K562 (cell line): ENCODE measurements at regions not wholly inside any gene's neighbourhood (a gene's known extent, or its start where the extent isn't known, plus 50 kb on each side); places are given as distances from the start of the nearest gene placed in this dataset.

ENCODE experiments used
- ATAC-seq: fragments of 200-7000 bp; cut with Tn5 transposase; 3 replicates; pipeline ENCODE4 v1.9.1; 2020; ENCODE audit warnings: moderate library complexity
- BruUV-seq: library from RNA; stranded (reverse); fragments of 400-500 nt; replicated peaks from 2 replicates; lab custom pipeline; 2021; lab: Mats Ljungman, UMichigan
- CTCF ChIA-PET: fragments of 300-600 bp; formaldehyde crosslinking; extraction: SDS; loops from one replicate; lab custom pipeline; 2021; ENCODE audit warnings: low intra/inter-chr PET ratio; lab: Yijun Ruan, JAX
- POLR2A ChIA-PET: fragments of 300-600, 350-650 bp; sonication (Branson Sonifier 250); formaldehyde crosslinking; extraction: SDS; loops from one replicate; lab custom pipeline; 2021; ENCODE audit warnings: antibody characterized with exemption, inconsistent platforms; lab: Yijun Ruan, JAX
- DNase-seq, 4 experiments: peaks; one replicate each; pipeline versions ENCODE4 v3.0.0 to v3.0.0-alpha.2; 2011 to 2018; ENCODE audit warnings: low spot score in 3 of 4, mixed read lengths in 3 of 4; ENCODE audit errors: extremely low read depth in 1 of 4
- FAIRE-seq: peaks from 2 replicates; lab custom pipeline; 2011; peaks lifted over from hg19 to GRCh38; lab: Jason Lieb, UNC
- H2AFZ ChIP-seq: 2 replicates; pipeline ENCODE4 v1.6.0; 2011; ENCODE audit warnings: low read depth, low read length, control low read depth, inconsistent platforms
- H3K27ac ChIP-seq: fragments of 200-600 bp; 3 replicates; pipeline ENCODE4 v1.8.0; 2011; ENCODE audit warnings: low read depth, mild to moderate bottlenecking, control low read depth, inconsistent platforms, low read length, moderate library complexity, mixed read lengths; ENCODE audit errors: extremely low read depth
- H3K27me3 ChIP-seq, 2 experiments: fragments of 300-600 bp in 1 of 2; 2 replicates in 1 of 2; 3 replicates in 1 of 2; pipeline versions ENCODE4 v1.6.0 to v1.8.0; 2011; ENCODE audit warnings: inconsistent platforms in 2 of 2, low read length in 2 of 2, mild to moderate bottlenecking in 1 of 2, mixed read lengths in 1 of 2, moderate library complexity in 1 of 2; ENCODE audit not compliant: control insufficient read depth in 2 of 2, insufficient read depth in 2 of 2
- H3K36me3 ChIP-seq: fragments of 300-600 bp; 3 replicates; pipeline ENCODE4 v1.8.0; 2011; ENCODE audit warnings: mild to moderate bottlenecking, low read length, inconsistent platforms; ENCODE audit not compliant: control insufficient read depth, insufficient read depth
- H3K4me1 ChIP-seq, 2 experiments: fragments of 200-600 bp in 1 of 2; replicated peaks in 1 of 2; 2 replicates in 1 of 2; 3 replicates in 1 of 2; pipeline versions ENCODE4 v1.5.1 to v1.8.0; 2011; ENCODE audit warnings: inconsistent platforms in 2 of 2, low read length in 2 of 2, mild to moderate bottlenecking in 1 of 2, mixed read lengths in 1 of 2, moderate library complexity in 1 of 2; ENCODE audit not compliant: control insufficient read depth in 2 of 2, insufficient read depth in 2 of 2
- H3K4me2 ChIP-seq: 2 replicates; pipeline ENCODE4 v1.6.1; 2011; ENCODE audit warnings: low read length, control low read depth, inconsistent platforms, mixed read lengths; ENCODE audit not compliant: insufficient read depth
- H3K4me3 ChIP-seq: fragments of 200-600 bp; sonication (generic), shearing (Covaris generic); 2 replicates; pipeline ENCODE4 v1.5.1; 2016; ENCODE audit warnings: control low read depth, inconsistent platforms
- H3K79me2 ChIP-seq: fragments of 200-600 bp; 3 replicates; pipeline ENCODE4 v1.8.0; 2011; ENCODE audit warnings: low read length, inconsistent platforms; ENCODE audit not compliant: control insufficient read depth, insufficient read depth
- H3K9ac ChIP-seq, 2 experiments: 2 replicates each; pipeline versions ENCODE4 v1.6.0 to v1.6.1; 2011; ENCODE audit warnings: low read depth in 2 of 2, low read length in 2 of 2, control low read depth in 1 of 2, inconsistent platforms in 1 of 2, mild to moderate bottlenecking in 1 of 2, mixed read lengths in 1 of 2; ENCODE audit not compliant: insufficient read depth in 1 of 2
- H3K9me1 ChIP-seq: one replicate; pipeline ENCODE4 v1.6.0; 2011; ENCODE audit warnings: inconsistent platforms, mild to moderate bottlenecking, low read length, moderate library complexity; ENCODE audit not compliant: control insufficient read depth, insufficient read depth
- H3K9me3 ChIP-seq: replicated peaks from 2 replicates; pipeline ENCODE4 v1.5.1; 2011; ENCODE audit warnings: low read depth, low read length, inconsistent platforms; ENCODE audit not compliant: control insufficient read depth, insufficient read depth
- H4K20me1 ChIP-seq: replicated peaks from 2 replicates; pipeline ENCODE4 v1.6.1; 2011; ENCODE audit warnings: low read length, inconsistent platforms, mixed read lengths; ENCODE audit not compliant: control insufficient read depth, insufficient read depth
- ARID4B ChIP-seq: sonication (generic); formaldehyde crosslinking; IDR thresholded peaks from 2 replicates; pipeline ENCODE4 v1.8.0; 2022; ENCODE audit warnings: mild to moderate bottlenecking, missing genetic modification reagents
- CBX8 ChIP-seq: fragments of 200-600 bp; sonication (generic); IDR thresholded peaks from 2 replicates; pipeline ENCODE4 v1.6.1; 2012; ENCODE audit warnings: borderline replicate concordance, mixed run types, low read depth, mild to moderate bottlenecking, moderate library complexity, mixed read lengths, low read length, control low read depth, inconsistent platforms; ENCODE audit not compliant: poor library complexity, severe bottlenecking; ENCODE audit errors: extremely low read depth
- HDAC2 ChIP-seq: fragments of 450-650 bp; IDR thresholded peaks from 2 replicates; pipeline ENCODE4 v1.6.1; 2016; ENCODE audit warnings: mild to moderate bottlenecking
- KDM5B ChIP-seq: fragments of 200-600 bp; sonication (generic); IDR thresholded peaks from 2 replicates; pipeline ENCODE4 v1.6.1; 2012; ENCODE audit warnings: low read depth, mild to moderate bottlenecking, moderate library complexity, low read length, control low read depth, inconsistent platforms; ENCODE audit not compliant: insufficient replicate concordance
- MTA3 ChIP-seq: fragments of 450-650 bp; formaldehyde crosslinking; IDR thresholded peaks from 2 replicates; pipeline ENCODE4 v1.6.1; 2017; ENCODE audit warnings: mild to moderate bottlenecking, borderline replicate concordance
- NCOA2 ChIP-seq, 2 experiments: fragments of 450-650 bp; IDR thresholded peaks; 2 replicates each; pipeline ENCODE4 v1.6.1; 2018; ENCODE audit warnings: mild to moderate bottlenecking in 2 of 2, moderate library complexity in 1 of 2; ENCODE audit not compliant: partially characterized antibody in 2 of 2
- PHB2 ChIP-seq: fragments of 450-650 bp; IDR thresholded peaks from 2 replicates; pipeline ENCODE4 v1.6.1; 2017; ENCODE audit warnings: low read depth
- TAF7 ChIP-seq: fragments of 450-650 bp; IDR thresholded peaks from 2 replicates; pipeline ENCODE4 v1.6.1; 2016; ENCODE audit warnings: missing genetic modification characterization, missing compliant biosample characterization
- ZBTB7A ChIP-seq: IDR thresholded peaks from 2 replicates; pipeline ENCODE4 v1.6.1; 2011; ENCODE audit warnings: low read depth, mild to moderate bottlenecking, low read length, moderate library complexity, borderline replicate concordance; ENCODE audit not compliant: control insufficient read depth
- ZNF184 ChIP-seq: sonication (generic); formaldehyde crosslinking; IDR thresholded peaks from 2 replicates; pipeline ENCODE4 v1.5.0; 2020; ENCODE audit warnings: missing genetic modification reagents
- ZNF76 ChIP-seq: fragments of 250-450 bp; sonication (Bioruptor Pico); IDR thresholded peaks from 2 replicates; pipeline ENCODE4 v1.4.0; 2020; ENCODE audit warnings: mild to moderate bottlenecking, moderate library complexity, borderline replicate concordance
- ZNF764 ChIP-seq: fragments of 250-450 bp; sonication (Bioruptor Pico); IDR thresholded peaks from 2 replicates; pipeline ENCODE4 v1.4.0; 2020; ENCODE audit warnings: low read depth, mild to moderate bottlenecking, moderate library complexity
- ZNF778 ChIP-seq: fragments of 450-650 bp; formaldehyde crosslinking; IDR thresholded peaks from 2 replicates; pipeline ENCODE4 v1.4.0; 2020; ENCODE audit warnings: mild to moderate bottlenecking, moderate library complexity
- WGBS: fragments of 100-300 bp; shearing (Covaris generic); methylation state at CpG from one replicate; pipeline ENCODE4 v1.1.6; 2016; ENCODE audit warnings: low coverage, mixed read lengths; ENCODE audit not compliant: insufficient coverage; ENCODE audit errors: missing lambda C conversion rate; 5-methylcytosine and 5-hydroxymethylcytosine counted together
- in situ Hi-C: fragments of 300-500 bp; cut with MboI; formaldehyde crosslinking; loops from 4 replicates; pipeline ENCODE4 v1.15.0; 2018; ENCODE audit warnings: inconsistent platforms, mixed read lengths
- intact Hi-C: fragments of 100-400 bp; cut with micrococcal nuclease; formaldehyde crosslinking; loops from 2 replicates; pipeline ENCODE4 v1.14.2; 2022

- TF ChIP-seq ARID4B (CRISPR knock-in tag), result no peak
Observed at GRCh38 chr7:96629884-96630283, 79.8 kb downstream of the SEM1 start (continued).

DNA sequence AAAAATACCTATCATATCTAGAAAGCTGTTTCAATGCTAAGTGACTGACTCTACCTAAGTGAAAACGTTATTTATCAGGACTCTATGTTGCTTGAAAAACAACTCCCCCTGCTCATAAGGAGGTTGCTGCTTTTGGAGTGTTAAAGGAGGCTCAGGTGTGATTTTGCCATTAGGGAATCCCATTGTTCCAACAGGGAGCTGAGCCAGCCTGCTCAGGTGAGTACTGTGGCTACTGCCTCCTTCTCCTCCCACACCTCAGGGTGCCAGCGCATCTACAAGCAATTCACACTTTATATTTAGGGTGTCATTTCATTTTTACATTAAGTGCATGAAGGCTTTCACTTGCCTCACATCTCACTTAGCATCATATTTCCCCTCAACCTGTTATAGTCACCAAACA, 84.7 kb downstream of the SEM1 start:
- POLR2A ChIA-PET, result no interaction called here
- intact Hi-C loops, result no loop called here

More for the DNA sequence above, 84.7 kb downstream of the SEM1 start:
- H3K27ac ChIP-seq, result no peak overlapping the region
- no peak overlapping the region for H3K9ac ChIP-seq
- H3K4me3 ChIP-seq, result no peak overlapping the region
- no peak for FAIRE-seq
- H3K79me2 ChIP-seq, result no peaks in the 10 kb centered on the region
- no TSS peak for BruUV-seq
- H3K4me2 ChIP-seq, result no peak overlapping the region
- H2AFZ ChIP-seq, result no peak overlapping the region
- H3K9me1 ChIP-seq, result peaks cover 1% of the 10 kb centered on the region
- no peaks in the 10 kb centered on the region for H3K36me3 ChIP-seq
- 0% methylated on average over 2 of the region's 2 CpGs for WGBS
- CTCF ChIA-PET, result no interaction called here
- in situ Hi-C loops, result no loop called here
- ATAC-seq, result no peak
- H3K9me3 ChIP-seq, result no peaks in the 10 kb centered on the region
- no peaks in the 10 kb centered on the region for H4K20me1 ChIP-seq
- no peak for TF ChIP-seq NCOA2 (IDR thresholded peaks at IDR 0.05; ENCODE audit: partially characterized antibody in 2 of 2)
- no peak for TF ChIP-seq PHB2
- no peak for TF ChIP-seq CBX8
- TF ChIP-seq MTA3, result no peak
- no peak for TF ChIP-seq ZBTB7A
- TF ChIP-seq ZNF76 (CRISPR knock-in tag), result no peak
- TF ChIP-seq ZNF778, result no peak
- TF ChIP-seq ZNF184 (CRISPR knock-in tag), result no peak
- TF ChIP-seq ZNF764 (CRISPR knock-in tag), result no peak
- TF ChIP-seq HDAC2, result no peak
- TF ChIP-seq TAF7 (tag), result no peak
- TF ChIP-seq KDM5B, result no peak
- H3K27me3 ChIP-seq, result peaks cover 0 to 7% of the 10 kb centered on the region in 2 experiments; a peak in 1 of 5 replicates
- no peaks in the 10 kb centered on the region for H3K4me1 ChIP-seq
- no peak for DNase-seq
